K562 (cell line): ENCODE measurements at regions not wholly inside any gene's neighbourhood (a gene's known extent, or its start where the extent isn't known, plus 50 kb on each side); places are given as distances from the start of the nearest gene placed in this dataset.
A peak's percentile ranks its signal among the peaks of the same experiment; 100 is the strongest.

Experiments
- ARHGAP35 ChIP-seq: fragments of 450-650 bp; IDR thresholded peaks from 2 replicates; pipeline ENCODE4 v1.6.1; 2018; ENCODE audit not compliant: partially characterized antibody
- CC2D1A ChIP-seq: fragments of 450-650 bp; IDR thresholded peaks from 2 replicates; pipeline ENCODE4 v1.6.1; 2017; ENCODE audit warnings: mild to moderate bottlenecking
- E2F4 ChIP-seq: sonication (generic); formaldehyde crosslinking; IDR thresholded peaks from 2 replicates; pipeline ENCODE4 v1.8.0; 2022; ENCODE audit warnings: mild to moderate bottlenecking, low read depth, missing genetic modification reagents
- ELF2 ChIP-seq: fragments of 250-450 bp; sonication (Bioruptor Pico); IDR thresholded peaks from 2 replicates; pipeline ENCODE4 v1.5.0; 2021; ENCODE audit warnings: mild to moderate bottlenecking
- FOXA3 ChIP-seq, 2 experiments: fragments of 450-650 bp in 1 of 2; sonication (generic) in 1 of 2; formaldehyde crosslinking; IDR thresholded peaks in 1 of 2; conservative IDR thresholded peaks in 1 of 2; 2 replicates each; pipeline versions ENCODE4 v1.4.0 to v1.8.0; 2020 to 2022; ENCODE audit warnings: mild to moderate bottlenecking in 2 of 2, missing genetic modification reagents in 1 of 2
- HNRNPL ChIP-seq: fragments of 200-400 bp; formaldehyde crosslinking; IDR thresholded peaks from 2 replicates; pipeline ENCODE4 v1.6.1; 2017; ENCODE audit warnings: low read depth, mild to moderate bottlenecking, low read length
- MGA ChIP-seq: fragments of 450-650 bp; IDR thresholded peaks from 2 replicates; pipeline ENCODE4 v1.6.1; 2016; ENCODE audit warnings: mild to moderate bottlenecking, moderate library complexity
- NR2C2 ChIP-seq, 2 experiments: fragments of 200-800 bp in 1 of 2; sonication (Bioruptor generic) in 1 of 2; sonication (generic) in 1 of 2; formaldehyde crosslinking in 1 of 2; IDR thresholded peaks; 2 replicates each; pipeline versions ENCODE4 v1.6.1 to v1.8.0; 2016 to 2022; ENCODE audit warnings: mild to moderate bottlenecking in 1 of 2, missing compliant biosample characterization in 1 of 2, missing genetic modification characterization in 1 of 2, missing genetic modification reagents in 1 of 2
- PHF8 ChIP-seq: fragments of 200-600 bp; sonication (generic); IDR thresholded peaks from 2 replicates; pipeline ENCODE4 v1.6.1; 2012; ENCODE audit warnings: mixed run types, mild to moderate bottlenecking, inconsistent platforms, low read length, moderate library complexity, borderline replicate concordance
- PHTF2 ChIP-seq: fragments of 250-450 bp; sonication (Bioruptor Pico); IDR thresholded peaks from 2 replicates; pipeline ENCODE4 v1.5.0; 2021; ENCODE audit warnings: mild to moderate bottlenecking
- PML ChIP-seq: IDR thresholded peaks from 2 replicates; pipeline ENCODE4 v1.6.1; 2012; ENCODE audit warnings: low read length, inconsistent platforms
- SAFB2 ChIP-seq: fragments of 200-400 bp; formaldehyde crosslinking; IDR thresholded peaks from 2 replicates; pipeline ENCODE4 v1.6.1; 2018; ENCODE audit warnings: borderline replicate concordance, low read length, low read depth, moderate library complexity; ENCODE audit not compliant: severe bottlenecking
- SETDB1 ChIP-seq: IDR thresholded peaks from one replicate; pipeline ENCODE4 v1.6.1; 2012; ENCODE audit warnings: low read length, control low read depth, inconsistent platforms
- TRIM28 ChIP-seq: fragments of 450-650 bp; IDR thresholded peaks from 2 replicates; pipeline ENCODE4 v1.6.1; 2017
- ZNF121 ChIP-seq: sonication (generic); formaldehyde crosslinking; conservative IDR thresholded peaks from 2 replicates; pipeline ENCODE4 v1.8.0; 2022; ENCODE audit warnings: missing genetic modification reagents
- ZNF695 ChIP-seq: fragments of 450-650 bp; formaldehyde crosslinking; IDR thresholded peaks from 2 replicates; pipeline ENCODE4 v1.4.0; 2020; ENCODE audit warnings: mild to moderate bottlenecking, moderate library complexity

- no peak for TF ChIP-seq FOXA3 (CRISPR knock-in tag; conservative IDR thresholded peaks at IDR 0.05 in 1 of 2, IDR thresholded peaks at IDR 0.05 in 1 of 2)
- peak; percentile 75 for TF ChIP-seq ZNF121 (CRISPR knock-in tag)
- TF ChIP-seq ARHGAP35: no peak
- peak; percentile 86; the same call in 1 of the 2 replicates for TF ChIP-seq NR2C2 (CRISPR knock-in tag; IDR thresholded peaks at IDR 0.05)
- peak; percentile 66 for TF ChIP-seq NR2C2 (tag; IDR thresholded peaks at IDR 0.05)
- peak; percentile 56 for TF ChIP-seq SETDB1
- TF ChIP-seq E2F4 (CRISPR knock-in tag): peak; percentile 97
- peak; percentile 96 for TF ChIP-seq PML
- TF ChIP-seq PHTF2: peak; percentile 64; the same call in 1 of the 2 replicates
- no peak for TF ChIP-seq SAFB2
- TF ChIP-seq TRIM28: no peak
- peak; percentile 98 for TF ChIP-seq HNRNPL
- peak; percentile 68; the same call in 1 of the 2 replicates for TF ChIP-seq ELF2 (CRISPR knock-in tag)
- TF ChIP-seq MGA: peak; percentile 76
- peak; percentile 85 for TF ChIP-seq PHF8
- peak; percentile 77 for TF ChIP-seq CC2D1A
- TF ChIP-seq ZNF695 (CRISPR knock-in tag): 0 out of 2 replicates have a peak, but pooled peaks have one; percentile 11
These were observed 100.6 kb upstream of the PRSS16 start (continued) for GRCh38 chr6:27146706-27147505.
